ENCODE measurements at regions not wholly inside any gene's neighbourhood (a gene's known extent, or its start where the extent isn't known, plus 50 kb on each side); places are given as distances from the start of the nearest gene placed in this dataset.

DNA sequence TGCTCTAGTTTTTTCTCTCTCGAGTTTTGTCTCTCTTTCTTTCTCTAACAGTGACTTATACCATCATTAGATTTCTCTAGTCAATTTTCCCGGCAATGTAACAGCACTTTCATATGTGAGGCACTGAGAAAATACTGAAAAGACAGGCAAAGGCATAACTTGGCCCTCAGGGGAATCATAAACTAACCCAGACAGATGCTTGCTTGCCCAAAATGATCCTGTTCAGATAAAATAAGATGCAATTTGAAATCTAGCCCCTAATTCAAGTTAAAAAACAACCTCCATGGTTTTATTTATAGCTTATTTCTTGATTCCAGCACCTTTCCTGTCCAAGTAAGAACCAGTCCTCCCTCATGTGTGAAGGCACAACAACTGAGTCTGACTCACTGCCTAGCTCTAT lies 294.6 kb downstream of the GAS1 start:
- TF ChIP-seq, protein P1, sequence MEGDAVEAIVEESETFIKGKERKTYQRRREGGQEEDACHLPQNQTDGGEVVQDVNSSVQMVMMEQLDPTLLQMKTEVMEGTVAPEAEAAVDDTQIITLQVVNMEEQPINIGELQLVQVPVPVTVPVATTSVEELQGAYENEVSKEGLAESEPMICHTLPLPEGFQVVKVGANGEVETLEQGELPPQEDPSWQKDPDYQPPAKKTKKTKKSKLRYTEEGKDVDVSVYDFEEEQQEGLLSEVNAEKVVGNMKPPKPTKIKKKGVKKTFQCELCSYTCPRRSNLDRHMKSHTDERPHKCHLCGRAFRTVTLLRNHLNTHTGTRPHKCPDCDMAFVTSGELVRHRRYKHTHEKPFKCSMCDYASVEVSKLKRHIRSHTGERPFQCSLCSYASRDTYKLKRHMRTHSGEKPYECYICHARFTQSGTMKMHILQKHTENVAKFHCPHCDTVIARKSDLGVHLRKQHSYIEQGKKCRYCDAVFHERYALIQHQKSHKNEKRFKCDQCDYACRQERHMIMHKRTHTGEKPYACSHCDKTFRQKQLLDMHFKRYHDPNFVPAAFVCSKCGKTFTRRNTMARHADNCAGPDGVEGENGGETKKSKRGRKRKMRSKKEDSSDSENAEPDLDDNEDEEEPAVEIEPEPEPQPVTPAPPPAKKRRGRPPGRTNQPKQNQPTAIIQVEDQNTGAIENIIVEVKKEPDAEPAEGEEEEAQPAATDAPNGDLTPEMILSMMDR (IDR thresholded peaks at IDR 0.05; ENCODE audit: insufficient read depth, low read length, poor library complexity, severe bottlenecking): no peak
- no peak for TF ChIP-seq EZH2phosphoT487 (conservative IDR thresholded peaks at IDR 0.05; ENCODE audit: low read length)
